GM21423 (cell line): ENCODE measurements at regions not wholly inside any gene's neighbourhood (a gene's known extent, or its start where the extent isn't known, plus 50 kb on each side); places are given as distances from the start of the nearest gene placed in this dataset.

Experiments
- ATAC-seq: cut with Tn5 transposase; IDR thresholded peaks from one replicate; pipeline ENCODE4 v1.9.1; 2021; ENCODE audit warnings: mild to moderate bottlenecking, moderate library complexity; ENCODE audit not compliant: unreplicated experiment

- ATAC-seq = no peak
Measured at GRCh38 chr17:14833201-14833785, 431.8 kb downstream of the PMP22 start.

- ATAC-seq = no peak
Measured at GRCh38 chr17:14831491-14831890, 433.6 kb downstream of the PMP22 start.

- ATAC-seq = no peak
Measured at GRCh38 chr17:14827396-14827919, 437.7 kb downstream of the PMP22 start.

DNA sequence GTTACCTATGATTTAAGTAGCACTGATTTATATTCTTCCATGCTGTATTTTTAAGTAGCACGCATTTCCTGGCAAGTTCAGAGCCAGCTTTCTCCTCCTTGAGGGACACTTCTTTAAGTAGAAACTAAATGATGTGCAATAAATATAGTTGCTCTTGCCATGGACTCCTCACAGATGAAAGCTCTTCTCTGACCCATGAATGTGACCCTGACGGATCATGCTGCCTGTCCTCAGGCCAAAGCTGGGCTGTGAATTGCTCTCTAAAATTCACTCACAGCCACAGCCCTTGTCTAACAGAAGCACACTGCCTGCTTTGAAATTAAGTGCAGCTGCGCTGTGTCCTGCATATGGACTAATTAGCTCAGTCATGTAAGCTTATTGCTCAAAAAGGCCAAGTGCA lies 438.8 kb downstream of the PMP22 start:
- no peak for ATAC-seq

DNA sequence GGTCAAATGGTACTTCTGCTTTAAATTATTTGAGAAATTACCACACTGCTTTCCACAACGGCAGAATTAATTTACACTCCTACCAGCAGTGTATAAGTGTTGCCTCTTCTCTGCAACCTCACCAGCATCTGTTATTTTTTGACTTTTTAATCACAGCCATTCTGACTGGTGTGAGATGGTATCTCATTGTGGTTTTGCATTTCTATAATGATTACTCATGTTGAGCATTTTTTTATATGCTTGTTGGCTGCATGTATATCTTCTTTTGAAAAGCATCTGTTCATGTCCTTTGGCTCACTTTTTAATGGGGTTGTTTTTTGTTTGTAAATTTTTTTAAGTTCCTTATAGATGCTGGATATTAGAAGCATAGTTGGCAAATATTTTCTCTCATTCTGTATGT lies 446.7 kb downstream of the PMP22 start:
- ATAC-seq = no peak

DNA sequence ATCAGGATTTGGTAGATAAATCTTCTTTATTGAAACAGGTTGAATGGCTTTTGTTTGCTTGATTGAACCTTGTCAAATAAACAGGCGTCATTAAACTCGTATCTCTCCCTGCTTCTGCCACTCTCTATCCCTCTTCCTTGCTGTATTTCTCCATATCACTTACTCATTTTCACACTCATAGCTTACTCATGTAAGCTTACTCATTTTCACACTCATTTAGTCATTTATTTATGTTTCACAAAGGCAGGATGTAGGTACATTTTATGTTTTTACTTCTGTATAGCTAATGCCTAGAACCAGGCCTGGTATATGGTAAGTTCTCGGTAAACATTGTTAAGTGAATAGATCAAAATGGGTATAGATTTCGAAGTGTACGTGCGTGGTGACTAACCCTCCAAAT lies 450.0 kb downstream of the PMP22 start:
- no peak for ATAC-seq

- no peak for ATAC-seq
Measured at GRCh38 chr17:14813649-14814370, 451.3 kb downstream of the PMP22 start.

DNA sequence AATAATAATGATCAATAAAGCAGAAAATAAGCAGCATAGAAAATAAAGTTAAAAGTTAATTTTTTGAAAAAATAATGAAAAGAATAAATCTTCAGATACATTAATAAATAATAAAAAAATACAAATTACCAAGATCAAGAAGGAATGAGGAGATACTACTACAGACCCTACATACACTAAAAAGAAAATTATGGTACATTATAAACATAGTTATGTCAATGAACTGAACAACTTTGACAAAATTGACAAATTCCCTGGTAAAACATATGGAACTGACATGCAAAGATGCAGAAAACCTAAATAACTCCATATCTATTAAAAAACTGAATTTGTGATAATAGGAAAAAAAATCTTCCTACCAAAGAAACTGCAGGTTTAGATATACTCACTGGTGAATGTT lies 456.7 kb downstream of the PMP22 start:
- ATAC-seq = no peak

GRCh38 chr17:14805348-14805747 lies 459.8 kb downstream of the PMP22 start:
- no peak for ATAC-seq

DNA sequence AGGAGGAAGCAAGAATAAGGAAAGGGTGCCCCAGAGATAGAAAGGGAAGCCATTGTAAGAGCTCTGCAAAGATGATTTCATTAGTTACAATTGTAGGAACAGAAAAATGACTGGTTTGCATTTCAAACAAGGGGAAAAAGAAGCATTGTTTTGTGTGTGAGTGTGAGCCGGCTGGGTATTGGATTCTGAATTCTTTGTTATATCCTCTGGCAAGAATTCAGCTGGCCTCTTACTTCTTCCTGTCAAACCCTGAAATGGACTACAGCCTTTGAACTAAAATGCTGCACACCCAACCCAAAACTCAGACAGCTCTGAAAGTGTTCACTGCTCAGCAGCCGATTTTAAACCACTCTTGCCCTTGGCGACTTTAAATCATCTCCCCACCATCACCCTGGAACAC lies 461.3 kb downstream of the PMP22 start:
- no peak for ATAC-seq

- ATAC-seq = no peak
Measured at GRCh38 chr17:14797801-14798200, 467.3 kb downstream of the PMP22 start.

DNA sequence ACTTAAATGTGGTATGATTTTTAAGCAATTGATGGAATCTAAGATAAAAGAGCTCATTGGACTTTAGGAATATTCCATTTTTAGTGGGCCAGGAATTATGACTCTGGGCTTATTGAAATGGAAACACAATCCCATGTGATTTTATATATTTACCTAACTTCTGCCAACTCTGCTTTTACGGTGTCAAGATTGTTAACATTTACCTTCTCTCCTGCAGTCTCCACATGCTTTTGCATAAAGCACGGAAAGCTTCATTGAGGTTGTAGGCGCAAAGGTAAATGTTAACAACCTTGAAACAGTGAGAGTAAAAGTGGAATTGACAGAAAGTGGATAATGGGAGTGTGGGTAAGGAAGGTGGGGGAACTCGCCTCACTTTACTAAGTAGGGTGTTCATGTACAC lies 468.1 kb downstream of the PMP22 start:
- ATAC-seq = no peak

- no peak for ATAC-seq
Measured at GRCh38 chr17:14794961-14795360, 470.2 kb downstream of the PMP22 start.

GRCh38 chr17:14793237-14793636 lies 471.9 kb downstream of the PMP22 start:
- no peak for ATAC-seq

- no peak for ATAC-seq
Measured at GRCh38 chr17:14792746-14793145, 472.4 kb downstream of the PMP22 start.

DNA sequence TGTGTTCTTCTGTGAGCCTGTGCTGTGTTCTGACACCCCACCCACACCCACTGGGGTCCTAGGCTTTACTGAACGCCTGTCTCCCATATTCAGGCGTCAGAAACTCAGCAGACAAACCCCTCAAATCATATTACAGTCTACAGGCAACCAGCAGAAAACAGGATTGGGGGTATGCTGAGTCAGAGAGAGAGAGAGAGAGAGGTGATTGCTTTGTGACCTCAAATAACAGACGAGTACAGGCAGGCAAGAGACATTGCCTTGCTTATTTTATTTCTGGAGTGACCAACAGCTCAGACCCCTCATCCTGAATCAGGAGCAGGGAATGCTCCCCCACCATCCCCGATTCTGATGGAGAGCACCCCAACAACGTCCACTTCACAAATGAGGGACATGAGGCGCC lies 473.9 kb downstream of the PMP22 start:
- ATAC-seq = no peak

DNA sequence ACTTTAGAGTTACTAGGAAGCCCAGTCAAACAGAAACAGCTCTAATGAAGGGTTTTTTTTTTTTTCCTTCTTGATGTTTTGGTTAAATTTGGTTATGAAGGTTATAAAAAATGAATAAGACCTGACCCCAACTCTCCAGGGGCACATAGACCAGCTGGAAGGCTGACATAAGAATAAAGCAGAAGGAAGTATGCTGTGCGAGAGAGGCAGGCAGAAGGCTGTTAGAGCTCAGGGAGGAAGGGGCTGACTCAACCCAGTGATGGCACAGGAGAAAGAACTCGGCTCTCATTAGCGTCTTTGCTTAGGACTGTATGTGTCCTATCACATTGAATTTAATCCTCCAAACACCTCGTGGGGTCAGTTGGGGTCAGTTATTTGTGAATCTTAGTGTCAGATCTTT lies 474.6 kb downstream of the PMP22 start:
- ATAC-seq = no peak

DNA sequence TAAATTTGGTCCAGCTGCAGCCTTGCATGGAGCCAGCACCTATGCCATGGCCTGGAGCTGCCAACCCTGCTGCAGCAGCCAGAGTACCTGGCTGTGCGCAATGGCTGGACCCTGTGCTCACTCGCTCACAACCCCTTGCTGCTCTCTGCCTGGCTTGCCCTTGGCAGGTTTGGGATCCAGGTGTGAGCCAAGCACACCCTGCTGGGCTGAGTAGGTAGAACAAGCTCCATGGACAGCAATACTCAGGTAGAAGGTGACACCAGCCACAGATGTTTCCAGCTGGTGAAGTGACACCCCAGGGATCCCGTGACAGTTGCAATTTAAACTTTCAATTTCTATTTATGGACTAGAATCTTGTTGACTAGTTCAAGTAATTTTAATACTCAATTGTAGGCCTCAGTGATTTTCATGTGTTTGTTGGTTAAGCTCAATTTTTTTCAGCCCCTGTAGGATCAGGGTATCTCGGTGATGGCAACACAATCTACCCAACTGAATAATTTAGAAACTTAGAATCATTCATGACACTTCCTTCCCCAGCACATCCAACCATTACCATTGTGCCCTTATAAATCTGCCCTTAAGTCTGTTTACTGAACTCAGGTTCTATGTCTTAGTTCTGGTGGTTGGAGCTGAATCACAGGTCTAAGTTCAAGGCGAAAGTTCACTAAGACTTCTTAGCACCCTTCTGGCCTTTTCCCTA lies 480.0 kb downstream of the PMP22 start:
- ATAC-seq = peak; percentile 66

- ATAC-seq = no peak
Measured at GRCh38 chr17:14781123-14781522, 480.2 kb downstream of the HS3ST3B1 start.

DNA sequence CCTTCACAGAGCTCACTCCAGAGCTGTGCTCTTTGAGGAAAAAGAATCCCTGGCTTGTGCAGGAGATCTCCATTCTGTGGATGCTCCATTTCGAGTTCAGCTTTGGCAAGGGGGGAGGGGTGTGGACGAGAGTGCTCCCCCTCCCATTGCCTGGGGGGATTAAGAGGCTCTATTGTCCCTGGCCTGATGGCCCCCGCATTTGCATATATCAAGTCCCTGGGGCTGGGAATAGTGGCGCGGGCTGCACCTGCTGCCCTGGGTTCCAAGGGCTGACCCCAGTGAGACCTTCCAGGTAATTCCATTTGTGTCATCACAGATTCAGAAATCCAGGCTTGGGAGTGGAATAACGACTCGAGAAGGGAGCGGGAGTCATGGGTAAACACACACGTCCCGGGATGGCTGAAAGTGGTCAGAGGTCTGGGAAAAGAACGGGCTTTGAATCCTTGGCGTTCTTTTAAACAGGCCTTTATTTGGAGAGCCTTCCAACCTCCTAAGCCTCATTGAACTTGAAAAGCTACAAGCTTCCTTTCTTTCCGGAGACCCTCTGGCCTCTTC lies 479.3 kb downstream of the HS3ST3B1 start:
- ATAC-seq = no peak

DNA sequence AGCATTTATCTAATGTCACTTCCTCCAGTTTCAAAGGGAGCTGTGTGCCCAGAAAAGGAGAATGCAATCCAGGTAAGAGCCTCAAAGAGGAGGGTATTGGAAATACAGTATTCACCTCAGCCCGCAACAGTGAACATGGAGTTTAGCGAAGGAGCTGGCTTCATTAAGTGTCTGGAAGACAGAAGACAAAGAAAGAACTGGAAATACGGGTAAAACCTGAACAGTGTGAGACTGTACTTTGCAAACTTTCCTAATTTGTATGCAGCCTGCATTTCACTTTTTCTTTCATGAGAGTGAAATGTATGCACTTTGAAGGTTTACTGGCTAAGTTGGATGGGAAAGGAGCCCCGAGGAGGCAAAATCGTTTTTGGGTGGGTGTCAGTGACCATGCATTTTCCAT lies 478.4 kb downstream of the HS3ST3B1 start:
- no peak for ATAC-seq

- no peak for ATAC-seq
Measured at GRCh38 chr17:14777291-14777690, 476.4 kb downstream of the HS3ST3B1 start.
